D721Med (cell line): ENCODE measurements at regions not wholly inside any gene's neighbourhood (a gene's known extent, or its start where the extent isn't known, plus 50 kb on each side); places are given as distances from the start of the nearest gene placed in this dataset.

Experiments
- DNase-seq: peaks from one replicate; pipeline ENCODE4 v3.0.0; 2011; ENCODE audit warnings: low spot score; ENCODE audit not compliant: insufficient read length
- FAIRE-seq: peaks from 2 replicates; lab custom pipeline; 2011; peaks lifted over from hg19 to GRCh38; lab: Jason Lieb, UNC
- CTCF ChIP-seq: IDR thresholded peaks from 2 replicates; pipeline ENCODE4 v1.5.1; 2012; ENCODE audit warnings: mild to moderate bottlenecking, control low read depth; ENCODE audit not compliant: insufficient read depth; ENCODE audit errors: missing control alignments

GRCh38 chr2:226575928-226576327, 223.7 kb downstream of the IRS1 start:
- FAIRE-seq (no peak), DNase-seq (no peak)
- TF ChIP-seq CTCF: no peak

DNA sequence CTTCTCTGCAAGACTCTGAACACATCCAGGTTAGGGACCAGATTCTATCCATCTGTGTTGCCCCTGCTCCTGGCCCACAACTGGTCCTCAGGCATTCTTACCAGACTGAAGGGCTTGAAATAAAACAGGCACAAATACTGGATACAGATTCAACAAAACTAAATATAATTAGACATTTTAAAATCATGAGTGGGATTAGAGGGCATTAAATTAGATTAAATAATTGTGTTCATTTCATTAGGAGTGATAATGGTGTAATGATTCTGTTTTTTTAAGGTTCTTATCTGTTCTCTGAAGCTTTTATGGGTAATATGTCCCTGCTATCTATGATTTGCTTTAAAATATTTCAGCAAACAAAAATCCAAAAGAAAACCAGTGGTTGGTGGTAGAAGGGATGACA, 226.5 kb downstream of the IRS1 start:
- no peak for FAIRE-seq
- no peak for DNase-seq
- no peak for TF ChIP-seq CTCF

DNA sequence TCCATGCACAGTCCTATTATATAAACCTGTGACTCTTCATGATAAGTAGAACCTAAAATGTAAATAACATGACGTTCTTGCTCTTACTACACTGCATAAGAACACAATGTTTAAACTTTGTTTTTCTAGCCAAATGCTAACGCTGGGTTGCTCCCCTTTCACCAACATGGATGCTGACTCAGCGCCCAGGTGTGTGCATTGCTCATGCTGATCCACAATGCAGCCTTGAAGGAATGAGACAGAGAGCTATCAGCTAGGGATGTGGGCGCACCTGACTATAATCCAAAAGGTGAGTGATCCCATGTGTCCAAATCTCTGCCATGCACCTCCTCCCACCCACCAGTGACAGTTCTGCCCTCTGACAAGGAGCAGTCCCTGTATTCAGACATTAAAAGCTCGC, 235.0 kb downstream of the IRS1 start:
- no peak for TF ChIP-seq CTCF
- DNase-seq (no peak), FAIRE-seq (no peak)

DNA sequence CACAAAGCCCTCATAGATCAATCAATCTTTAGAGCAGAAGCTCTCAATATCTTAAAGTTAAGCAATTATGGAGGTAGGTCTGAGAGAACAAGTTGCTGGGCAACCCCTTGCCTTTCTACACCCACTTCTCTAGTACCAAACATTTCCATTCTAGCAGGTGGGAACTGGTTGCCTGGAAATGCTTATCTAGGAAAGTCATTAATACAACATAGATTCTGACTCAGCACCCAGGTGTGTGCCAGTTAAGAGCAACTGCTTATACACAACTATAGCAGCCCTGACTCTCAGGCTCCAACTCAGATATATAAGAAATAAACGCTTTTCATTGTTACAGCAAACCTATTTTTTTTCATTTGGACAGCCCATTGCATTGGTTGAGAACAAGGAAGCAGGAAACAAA, 237.7 kb downstream of the IRS1 start:
- TF ChIP-seq CTCF: no peak
- DNase-seq: no peak
- no peak for FAIRE-seq

- DNase-seq (no peak), FAIRE-seq (no peak)
- no peak for TF ChIP-seq CTCF
Observed at GRCh38 chr2:226560325-226560724, 239.3 kb downstream of the IRS1 start.

- DNase-seq: no peak
- TF ChIP-seq CTCF: no peak
- peak; percentile 85 for FAIRE-seq
Observed at GRCh38 chr2:226559536-226559935, 240.1 kb downstream of the IRS1 start.

DNA sequence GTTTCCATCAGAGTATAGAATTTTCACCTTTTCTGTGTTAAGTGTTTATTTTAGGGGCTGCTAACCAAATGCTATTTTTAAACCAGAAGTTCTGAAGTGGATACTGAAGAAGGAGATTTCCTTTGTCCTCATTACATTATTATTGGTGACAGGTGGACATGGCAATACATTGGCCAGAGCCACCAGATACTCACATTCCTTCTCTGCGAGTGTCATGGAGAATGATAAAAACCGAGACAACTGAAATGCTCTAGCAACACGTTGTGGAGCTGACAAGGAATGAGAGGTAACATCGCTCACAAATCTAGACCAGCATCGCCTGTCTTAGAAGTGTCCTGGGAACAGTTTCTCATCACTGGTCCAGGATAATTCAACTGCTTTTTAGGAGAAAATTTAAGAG, 241.2 kb downstream of the IRS1 start:
- TF ChIP-seq CTCF: no peak
- no peak for DNase-seq
- FAIRE-seq: no peak
